Mammary epithelial cell (primary cell): ENCODE measurements at regions not wholly inside any gene's neighbourhood (a gene's known extent, or its start where the extent isn't known, plus 50 kb on each side); places are given as distances from the start of the nearest gene placed in this dataset.

Experiments
- CTCF ChIP-seq, 2 donors: IDR thresholded peaks in 1 of 2; conservative IDR thresholded peaks in 1 of 2; 2 replicates each; pipeline ENCODE4 v1.5.1; 2011 to 2012; ENCODE audit warnings: inconsistent platforms in 2 of 2, low read length in 2 of 2, mild to moderate bottlenecking in 2 of 2, control low read depth in 1 of 2, low read depth in 1 of 2; ENCODE audit not compliant: insufficient read depth in 1 of 2; ENCODE audit errors: extremely low read depth in 1 of 2
- EZH2 ChIP-seq: IDR thresholded peaks from 2 replicates; pipeline ENCODE4 v1.6.1; 2012; ENCODE audit warnings: low read length, inconsistent platforms, borderline replicate concordance

GRCh38 chr6:19440531-19440930, 396.6 kb upstream of the ID4 start:
- no peak for TF ChIP-seq CTCF (conservative IDR thresholded peaks at IDR 0.05 in 1 of 2, IDR thresholded peaks at IDR 0.05 in 1 of 2; ENCODE audit: extremely low read depth in 1 of 2, insufficient read depth in 1 of 2, low read depth in 1 of 2, low read length in 2 of 2)
- no peak for TF ChIP-seq EZH2
